ENCODE measurements at regions not wholly inside any gene's neighbourhood (a gene's known extent, or its start where the extent isn't known, plus 50 kb on each side); places are given as distances from the start of the nearest gene placed in this dataset. TPM values are rescaled to one million over a fixed set of nuclear protein-coding genes. Genes with fewer than 3 reads are reported as not detected.

GRCh38 chr11:30172883-30173311, 57.9 kb upstream of the FSHB start:
- H4K20me1 ChIP-seq (ENCODE audit: low read depth): no peaks in the 10 kb centered on the region
- no peak overlapping the region for H3K4me3 ChIP-seq
- H3K27me3 ChIP-seq: no peaks in the 10 kb centered on the region
- no peaks in the 10 kb centered on the region for H3K36me3 ChIP-seq
- TF ChIP-seq EZH2phosphoT487 (IDR thresholded peaks at IDR 0.05): no peak
- no peak for TF ChIP-seq EZH2 (IDR thresholded peaks at IDR 0.05)
- TF ChIP-seq, protein P1, sequence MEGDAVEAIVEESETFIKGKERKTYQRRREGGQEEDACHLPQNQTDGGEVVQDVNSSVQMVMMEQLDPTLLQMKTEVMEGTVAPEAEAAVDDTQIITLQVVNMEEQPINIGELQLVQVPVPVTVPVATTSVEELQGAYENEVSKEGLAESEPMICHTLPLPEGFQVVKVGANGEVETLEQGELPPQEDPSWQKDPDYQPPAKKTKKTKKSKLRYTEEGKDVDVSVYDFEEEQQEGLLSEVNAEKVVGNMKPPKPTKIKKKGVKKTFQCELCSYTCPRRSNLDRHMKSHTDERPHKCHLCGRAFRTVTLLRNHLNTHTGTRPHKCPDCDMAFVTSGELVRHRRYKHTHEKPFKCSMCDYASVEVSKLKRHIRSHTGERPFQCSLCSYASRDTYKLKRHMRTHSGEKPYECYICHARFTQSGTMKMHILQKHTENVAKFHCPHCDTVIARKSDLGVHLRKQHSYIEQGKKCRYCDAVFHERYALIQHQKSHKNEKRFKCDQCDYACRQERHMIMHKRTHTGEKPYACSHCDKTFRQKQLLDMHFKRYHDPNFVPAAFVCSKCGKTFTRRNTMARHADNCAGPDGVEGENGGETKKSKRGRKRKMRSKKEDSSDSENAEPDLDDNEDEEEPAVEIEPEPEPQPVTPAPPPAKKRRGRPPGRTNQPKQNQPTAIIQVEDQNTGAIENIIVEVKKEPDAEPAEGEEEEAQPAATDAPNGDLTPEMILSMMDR (IDR thresholded peaks at IDR 0.05): no peak
- H3K9ac ChIP-seq: no peak overlapping the region
- peaks cover 3% of the 10 kb centered on the region for H3K4me1 Mint-ChIP-seq
- no peaks in the 10 kb centered on the region for H3F3A ChIP-seq (ENCODE audit: low read depth)
- H3K36me3 Mint-ChIP-seq: no peaks in the 10 kb centered on the region
- H3K4me1 ChIP-seq: no peaks in the 10 kb centered on the region
- H3K4me3 Mint-ChIP-seq: no peak overlapping the region
- peaks cover 23% of the 10 kb centered on the region for H3K9me3 Mint-ChIP-seq
- H3K4me2 ChIP-seq: no peak overlapping the region
- peak; percentile 10 for DNase-seq (ENCODE audit: low spot score)
- no peaks in the 10 kb centered on the region for H3K79me2 ChIP-seq (ENCODE audit: low read depth)
- H2AFZ ChIP-seq (replicated peaks): no peak overlapping the region
- H3K9me3 ChIP-seq (ENCODE audit: low read depth): no peaks in the 10 kb centered on the region
- no peak overlapping the region for H3K27ac Mint-ChIP-seq
- no peak overlapping the region for H3K27ac ChIP-seq
- peaks cover 36% of the 10 kb centered on the region for H3K27me3 Mint-ChIP-seq (ENCODE audit: insufficient read depth, low read depth)

- no peak overlapping the region for H3K4me3 Mint-ChIP-seq
- H3K9me3 Mint-ChIP-seq: peaks cover 36% of the 10 kb centered on the region
- H3K4me1 Mint-ChIP-seq: peaks cover 3% of the 10 kb centered on the region
Observed at GRCh38 chr11:30174265-30175020, 56.4 kb upstream of the FSHB start.

More at GRCh38 chr11:30174265-30175020, 56.4 kb upstream of the FSHB start:
- H3F3A ChIP-seq (ENCODE audit: low read depth): no peaks in the 10 kb centered on the region
- no peak overlapping the region for H3K27ac ChIP-seq
- no peaks in the 10 kb centered on the region for H3K9me3 ChIP-seq (ENCODE audit: low read depth)
- H3K36me3 ChIP-seq: no peaks in the 10 kb centered on the region
- no peaks in the 10 kb centered on the region for H3K4me1 ChIP-seq
- no peak for DNase-seq (ENCODE audit: low spot score)
- no peak overlapping the region for H2AFZ ChIP-seq (replicated peaks)
- no peaks in the 10 kb centered on the region for H3K36me3 Mint-ChIP-seq
- no peak overlapping the region for H3K4me3 ChIP-seq
- TF ChIP-seq EZH2 (IDR thresholded peaks at IDR 0.05): no peak
- TF ChIP-seq, protein P1 (IDR thresholded peaks at IDR 0.05): no peak
- no peak for TF ChIP-seq EZH2phosphoT487 (IDR thresholded peaks at IDR 0.05)
- H3K27ac Mint-ChIP-seq: no peak overlapping the region
- peaks cover 34% of the 10 kb centered on the region for H3K27me3 Mint-ChIP-seq (ENCODE audit: insufficient read depth, low read depth)
- no peaks in the 10 kb centered on the region for H3K79me2 ChIP-seq (ENCODE audit: low read depth)
- H3K9ac ChIP-seq: no peak overlapping the region
- H3K27me3 ChIP-seq: no peaks in the 10 kb centered on the region
- no peaks in the 10 kb centered on the region for H4K20me1 ChIP-seq (ENCODE audit: low read depth)
- no peak overlapping the region for H3K4me2 ChIP-seq

Small RNAs in the stretch of these regions (small RNA-seq; reads per million reads assigned to genes)
- gene AL358944.1: not detected
